Trophoblast cell (in vitro differentiated cells and primary cell): ENCODE measurements at regions not wholly inside any gene's neighbourhood (a gene's known extent, or its start where the extent isn't known, plus 50 kb on each side); places are given as distances from the start of the nearest gene placed in this dataset.

Source experiments
- DNase-seq, 2 donors: peaks; one replicate each; pipeline ENCODE4 v3.0.0-alpha.2; 2016
- H2AFZ ChIP-seq: 2 replicates; pipeline ENCODE4 v1.6.1; 2013; ENCODE audit warnings: low read length, moderate library complexity, mild to moderate bottlenecking; ENCODE audit not compliant: insufficient read depth, poor library complexity
- H2AK5ac ChIP-seq: 2 replicates; pipeline ENCODE4 v1.6.1; 2013; ENCODE audit warnings: mild to moderate bottlenecking, low read length
- H2BK120ac ChIP-seq: 2 replicates; pipeline ENCODE4 v1.6.1; 2013; ENCODE audit warnings: low read length, mild to moderate bottlenecking, moderate library complexity; ENCODE audit not compliant: insufficient read depth, poor library complexity
- H2BK12ac ChIP-seq: 2 replicates; pipeline ENCODE4 v1.6.1; 2013; ENCODE audit warnings: mild to moderate bottlenecking, low read length, moderate library complexity
- H2BK5ac ChIP-seq: 2 replicates; pipeline ENCODE4 v1.6.1; 2013; ENCODE audit warnings: low read length, low read depth, moderate library complexity, mild to moderate bottlenecking; ENCODE audit not compliant: poor library complexity
- H3K14ac ChIP-seq: 2 replicates; pipeline ENCODE4 v1.6.1; 2013; ENCODE audit warnings: mild to moderate bottlenecking, low read length
- H3K18ac ChIP-seq: 2 replicates; pipeline ENCODE4 v1.6.1; 2013; ENCODE audit warnings: mild to moderate bottlenecking, low read length
- H3K23ac ChIP-seq: 2 replicates; pipeline ENCODE4 v1.6.1; 2013; ENCODE audit warnings: low read length
- H3K27ac ChIP-seq: 2 replicates; pipeline ENCODE4 v1.5.1; 2013; ENCODE audit warnings: low read depth, mild to moderate bottlenecking, inconsistent platforms, low read length, moderate library complexity
- H3K27me3 ChIP-seq: 2 replicates; pipeline ENCODE4 v1.6.1; 2013; ENCODE audit warnings: inconsistent platforms, mild to moderate bottlenecking, low read length, moderate library complexity; ENCODE audit not compliant: insufficient read depth
- H3K36me3 ChIP-seq, 2 experiments: 1 replicate in 1 of 2; 2 replicates in 1 of 2; pipeline ENCODE4 v1.6.1; 2013; ENCODE audit warnings: low read length in 2 of 2, mild to moderate bottlenecking in 2 of 2, moderate library complexity in 1 of 2; ENCODE audit not compliant: insufficient read depth in 2 of 2, control insufficient read depth in 1 of 2
- H3K4ac ChIP-seq: 2 replicates; pipeline ENCODE4 v1.6.1; 2013; ENCODE audit warnings: low read depth, mild to moderate bottlenecking, low read length, moderate library complexity
- H3K4me1 ChIP-seq, 2 experiments: 1 replicate in 1 of 2; 2 replicates in 1 of 2; pipeline ENCODE4 v1.6.1; 2013; ENCODE audit warnings: low read length in 2 of 2, mild to moderate bottlenecking in 2 of 2, moderate library complexity in 1 of 2; ENCODE audit not compliant: insufficient read depth in 2 of 2, control insufficient read depth in 1 of 2
- H3K4me2 ChIP-seq: 2 replicates; pipeline ENCODE4 v1.6.1; 2013; ENCODE audit warnings: inconsistent platforms, mild to moderate bottlenecking, low read length, moderate library complexity
- H3K4me3 ChIP-seq: 2 replicates; pipeline ENCODE4 v1.5.1; 2013; ENCODE audit warnings: mild to moderate bottlenecking, low read depth, low read length, inconsistent platforms
- H3K79me1 ChIP-seq: one replicate; pipeline ENCODE4 v1.6.1; 2013; ENCODE audit warnings: low read length
- H3K79me2 ChIP-seq: 2 replicates; pipeline ENCODE4 v1.6.1; 2013; ENCODE audit warnings: low read length, mild to moderate bottlenecking; ENCODE audit not compliant: control insufficient read depth, insufficient read depth, poor library complexity
- H3K9ac ChIP-seq: 2 replicates; pipeline ENCODE4 v1.6.1; 2013; ENCODE audit warnings: mild to moderate bottlenecking, low read length
- H3K9me3 ChIP-seq: 2 replicates; pipeline ENCODE4 v1.6.1; 2013; ENCODE audit warnings: low read depth, mild to moderate bottlenecking, control low read depth, inconsistent platforms, low read length; ENCODE audit not compliant: insufficient read depth
- H4K12ac ChIP-seq: 2 replicates; pipeline ENCODE4 v1.6.1; 2013; ENCODE audit warnings: low read depth, mild to moderate bottlenecking, low read length, moderate library complexity
- H4K8ac ChIP-seq: 2 replicates; pipeline ENCODE4 v1.6.1; 2013; ENCODE audit warnings: low read depth, mild to moderate bottlenecking, low read length, moderate library complexity
- H4K91ac ChIP-seq: one replicate; pipeline ENCODE4 v1.6.1; 2013; ENCODE audit warnings: low read depth, mild to moderate bottlenecking, low read length, moderate library complexity
- WGBS: extraction: QIAGEN DNeasy Blood & Tissue Kit; methylation state at CpG from one replicate; pipeline ENCODE4 v1.1.7; 2013; ENCODE audit warnings: missing lambda C conversion rate; ENCODE audit not compliant: insufficient read length, insufficient coverage; ENCODE audit errors: extremely low coverage; 5-methylcytosine and 5-hydroxymethylcytosine counted together

DNA sequence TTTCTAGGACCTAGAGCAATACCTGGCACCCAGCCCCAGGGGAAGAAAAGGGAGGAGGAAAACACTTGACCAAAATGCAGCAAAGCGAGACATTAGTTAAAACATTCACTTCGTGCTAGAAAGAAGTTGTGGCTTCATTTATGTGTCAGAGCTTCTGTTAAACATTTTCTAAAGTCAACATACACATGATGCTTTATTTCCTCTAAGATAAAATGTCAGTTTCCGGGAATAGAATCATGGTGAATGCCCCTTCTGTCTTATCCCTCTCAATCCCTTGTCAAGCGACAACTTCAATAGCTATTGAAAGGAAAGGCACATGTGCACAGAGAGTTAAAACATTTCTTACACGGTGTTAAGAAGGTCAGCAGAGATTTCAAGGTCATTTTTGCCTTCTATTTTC is 404.6 kb upstream of the CWC22 start:
- H3K79me2 ChIP-seq: no peaks in the 10 kb centered on the region
- no peaks in the 10 kb centered on the region for H3K9me3 ChIP-seq
- WGBS: no CpG with 5 or more reads among the region's 5 CpGs
- H3K9ac ChIP-seq: no peak overlapping the region
- H4K91ac ChIP-seq: no peak overlapping the region
- no peak for DNase-seq
- H2AK5ac ChIP-seq: no peak overlapping the region
- H3K4ac ChIP-seq: no peak overlapping the region
- no peaks in the 10 kb centered on the region for H3K79me1 ChIP-seq
- H2BK5ac ChIP-seq: no peak overlapping the region
- H3K14ac ChIP-seq: no peak overlapping the region
- no peak overlapping the region for H2BK12ac ChIP-seq
- no peak overlapping the region for H3K23ac ChIP-seq
- H3K36me3 ChIP-seq: no peaks in the 10 kb centered on the region
- H4K8ac ChIP-seq: no peak overlapping the region
- no peak overlapping the region for H3K27ac ChIP-seq
- H2BK120ac ChIP-seq: no peak overlapping the region
- H4K12ac ChIP-seq: no peak overlapping the region
- no peaks in the 10 kb centered on the region for H3K4me1 ChIP-seq
- H3K27me3 ChIP-seq: no peaks in the 10 kb centered on the region
- no peak overlapping the region for H3K18ac ChIP-seq
- H3K4me2 ChIP-seq: no peak overlapping the region
- H2AFZ ChIP-seq: no peak overlapping the region
- H3K4me3 ChIP-seq: no peak overlapping the region

- Histone ChIP-seq H2BK120ac (no peak overlapping the region), H3K4ac (no peak overlapping the region), H3K79me1 (no peaks in the 10 kb centered on the region), H3K36me3 (no peaks in the 10 kb centered on the region), H2AFZ (no peak overlapping the region), H3K27ac (no peak overlapping the region), H3K23ac (no peak overlapping the region), H3K14ac (no peak overlapping the region), H2AK5ac (no peak overlapping the region), H3K4me1 (no peaks in the 10 kb centered on the region), H3K4me2 (no peak overlapping the region), H3K4me3 (no peak overlapping the region), H3K9me3 (no peaks in the 10 kb centered on the region), H3K9ac (no peak overlapping the region), H4K12ac (no peak overlapping the region), H2BK5ac (no peak overlapping the region), H3K27me3 (no peaks in the 10 kb centered on the region), H2BK12ac (no peak overlapping the region), H3K18ac (no peak overlapping the region), H3K79me2 (no peaks in the 10 kb centered on the region), H4K8ac (no peak overlapping the region), H4K91ac (no peak overlapping the region)
- DNase-seq: no peak
- no CpG with 5 or more reads among the region's 4 CpGs for WGBS
Observed at GRCh38 chr2:180406687-180407086, 399.6 kb upstream of the CWC22 start.

GRCh38 chr2:180405520-180405919 is 398.4 kb upstream of the CWC22 start:
- Histone ChIP-seq H2BK120ac (no peak overlapping the region), H4K91ac (no peak overlapping the region), H3K4me1 (no peaks in the 10 kb centered on the region), H3K18ac (no peak overlapping the region), H3K23ac (no peak overlapping the region), H3K14ac (no peak overlapping the region), H3K27ac (no peak overlapping the region), H3K79me2 (no peaks in the 10 kb centered on the region), H3K27me3 (no peaks in the 10 kb centered on the region), H3K4me3 (no peak overlapping the region), H3K36me3 (no peaks in the 10 kb centered on the region), H3K9ac (no peak overlapping the region), H2BK12ac (no peak overlapping the region), H4K12ac (no peak overlapping the region), H3K9me3 (no peaks in the 10 kb centered on the region), H3K4ac (no peak overlapping the region), H3K4me2 (no peak overlapping the region), H2AFZ (no peak overlapping the region), H2BK5ac (no peak overlapping the region), H2AK5ac (no peak overlapping the region), H3K79me1 (no peaks in the 10 kb centered on the region), H4K8ac (no peak overlapping the region)
- no CpG with 5 or more reads among the region's 3 CpGs for WGBS
- no peak for DNase-seq

- Histone ChIP-seq H3K36me3 (no peaks in the 10 kb centered on the region), H3K23ac (no peak overlapping the region), H3K9ac (no peak overlapping the region), H4K8ac (no peak overlapping the region), H2BK12ac (no peak overlapping the region), H3K79me2 (no peaks in the 10 kb centered on the region), H3K14ac (no peak overlapping the region), H2AK5ac (no peak overlapping the region), H2AFZ (no peak overlapping the region), H3K27ac (no peak overlapping the region), H3K4me1 (no peaks in the 10 kb centered on the region), H3K79me1 (no peaks in the 10 kb centered on the region), H2BK5ac (no peak overlapping the region), H3K9me3 (no peaks in the 10 kb centered on the region), H3K4me3 (no peak overlapping the region), H4K12ac (no peak overlapping the region), H3K4ac (no peak overlapping the region), H4K91ac (no peak overlapping the region), H3K27me3 (no peaks in the 10 kb centered on the region), H2BK120ac (no peak overlapping the region), H3K4me2 (no peak overlapping the region), H3K18ac (no peak overlapping the region)
- DNase-seq: no peak
Observed at GRCh38 chr2:180394305-180394704, 387.2 kb upstream of the CWC22 start.
